GM21515 (cell line): ENCODE measurements at regions not wholly inside any gene's neighbourhood (a gene's known extent, or its start where the extent isn't known, plus 50 kb on each side); places are given as distances from the start of the nearest gene placed in this dataset.

ENCODE experiments used
- ATAC-seq: cut with Tn5 transposase; IDR thresholded peaks from one replicate; pipeline ENCODE4 v1.9.1; 2021; ENCODE audit not compliant: unreplicated experiment

- ATAC-seq = no peak
These were observed 105.4 kb upstream of the F3 start for GRCh38 chr1:94646786-94647555.

- ATAC-seq = no peak
These were observed 104.6 kb upstream of the F3 start for GRCh38 chr1:94646141-94646643.

- ATAC-seq = no peak
These were observed 102.8 kb upstream of the F3 start for GRCh38 chr1:94644352-94644751.

GRCh38 chr1:94643819-94644218 lies 102.3 kb upstream of the F3 start:
- no peak for ATAC-seq

GRCh38 chr1:94642617-94643321 lies 101.2 kb upstream of the F3 start:
- no peak for ATAC-seq

- ATAC-seq = no peak
These were observed 100.4 kb upstream of the F3 start for GRCh38 chr1:94641990-94642389.

GRCh38 chr1:94640125-94640524 lies 98.6 kb upstream of the F3 start:
- ATAC-seq = no peak

GRCh38 chr1:94637121-94637520 lies 95.6 kb upstream of the F3 start:
- no peak for ATAC-seq

GRCh38 chr1:94636624-94637023 lies 95.1 kb upstream of the F3 start:
- ATAC-seq = no peak

GRCh38 chr1:94636100-94636499 lies 94.5 kb upstream of the F3 start:
- no peak for ATAC-seq

- ATAC-seq = no peak
These were observed 93.4 kb upstream of the F3 start for GRCh38 chr1:94634977-94635416.

GRCh38 chr1:94633051-94633450 lies 91.5 kb upstream of the F3 start:
- ATAC-seq = no peak

- no peak for ATAC-seq
These were observed 88.0 kb upstream of the F3 start for GRCh38 chr1:94629259-94630181.

GRCh38 chr1:94628499-94628843 lies 86.9 kb upstream of the F3 start:
- ATAC-seq = no peak

- ATAC-seq = no peak
These were observed 86.4 kb upstream of the F3 start for GRCh38 chr1:94627771-94628498.

- ATAC-seq = no peak
These were observed 82.6 kb upstream of the F3 start for GRCh38 chr1:94624203-94624602.

- no peak for ATAC-seq
These were observed 82.1 kb upstream of the F3 start for GRCh38 chr1:94623560-94624148.

GRCh38 chr1:94622757-94623156 lies 81.2 kb upstream of the F3 start:
- no peak for ATAC-seq

- ATAC-seq = no peak
These were observed 80.2 kb upstream of the F3 start for GRCh38 chr1:94621802-94622201.

- ATAC-seq = no peak
These were observed 79.8 kb upstream of the F3 start for GRCh38 chr1:94621395-94621794.
